Lower leg skin (tissue), 4 donors: ENCODE measurements at regions not wholly inside any gene's neighbourhood (a gene's known extent, or its start where the extent isn't known, plus 50 kb on each side); places are given as distances from the start of the nearest gene placed in this dataset.

ENCODE experiments used
- DNase-seq, 2 donors: peaks; one replicate each; pipeline ENCODE4 v3.0.0-alpha.2; 2019; ENCODE audit warnings: low spot score in 2 of 2
- H3K4me3 ChIP-seq: fragments of 200-600 bp; sonication (generic); 2 replicates; pipeline ENCODE4 v1.5.1; 2017; ENCODE audit warnings: mild to moderate bottlenecking, low read depth; ENCODE audit not compliant: poor library complexity, severe bottlenecking
- POLR2A ChIP-seq, 2 donors: fragments of 450-650 bp; IDR thresholded peaks; one replicate each; pipeline ENCODE4 v1.6.1; 2016 to 2017; ENCODE audit warnings: antibody characterized with exemption in 2 of 2, mild to moderate bottlenecking in 1 of 2, moderate library complexity in 1 of 2
- WGBS, 2 donors: methylation state at CpG; one replicate each; pipeline ENCODE4 v1.1.5; 2018; 5-methylcytosine and 5-hydroxymethylcytosine counted together
- intact Hi-C: fragments of 100-400 bp; cut with DNase I; formaldehyde crosslinking; loops from one replicate; pipeline ENCODE4 v1.15.0; 2023; ENCODE audit warnings: low total_unique reads
- TF ChIP-seq, protein P1 (sequence below), 3 donors: fragments of 450-650 bp; IDR thresholded peaks; one replicate each; pipeline ENCODE4 v1.5.1; 2016; ENCODE audit warnings: antibody characterized with exemption in 3 of 3, mild to moderate bottlenecking in 3 of 3, moderate library complexity in 2 of 3

DNA sequence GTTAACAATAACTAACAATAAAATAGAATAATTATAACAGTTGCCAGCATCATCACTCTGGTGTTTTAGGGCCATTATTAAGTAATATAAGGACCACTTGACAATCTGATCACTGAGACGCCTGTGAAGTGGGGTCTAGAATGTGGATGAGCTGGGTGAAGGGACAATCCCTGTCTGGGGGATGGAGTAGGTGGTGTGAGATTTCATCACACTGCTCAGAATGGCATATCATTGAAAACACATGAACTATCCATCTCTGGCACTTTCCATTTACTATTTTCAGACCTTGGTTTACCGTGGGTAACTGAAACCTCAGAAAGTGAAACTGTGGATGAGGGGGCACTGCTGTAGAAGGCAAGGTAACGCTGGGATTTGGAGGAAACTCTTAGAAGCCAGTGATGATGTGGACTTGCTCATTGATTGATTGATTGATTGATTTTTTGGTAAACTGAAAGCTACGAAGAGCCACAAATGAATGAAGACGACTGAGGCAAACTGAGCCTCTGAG is 204.4 kb upstream of the TWIST2 start:
- TF ChIP-seq POLR2A (IDR thresholded peaks at IDR 0.05) = no peak
- TF ChIP-seq, protein P1, sequence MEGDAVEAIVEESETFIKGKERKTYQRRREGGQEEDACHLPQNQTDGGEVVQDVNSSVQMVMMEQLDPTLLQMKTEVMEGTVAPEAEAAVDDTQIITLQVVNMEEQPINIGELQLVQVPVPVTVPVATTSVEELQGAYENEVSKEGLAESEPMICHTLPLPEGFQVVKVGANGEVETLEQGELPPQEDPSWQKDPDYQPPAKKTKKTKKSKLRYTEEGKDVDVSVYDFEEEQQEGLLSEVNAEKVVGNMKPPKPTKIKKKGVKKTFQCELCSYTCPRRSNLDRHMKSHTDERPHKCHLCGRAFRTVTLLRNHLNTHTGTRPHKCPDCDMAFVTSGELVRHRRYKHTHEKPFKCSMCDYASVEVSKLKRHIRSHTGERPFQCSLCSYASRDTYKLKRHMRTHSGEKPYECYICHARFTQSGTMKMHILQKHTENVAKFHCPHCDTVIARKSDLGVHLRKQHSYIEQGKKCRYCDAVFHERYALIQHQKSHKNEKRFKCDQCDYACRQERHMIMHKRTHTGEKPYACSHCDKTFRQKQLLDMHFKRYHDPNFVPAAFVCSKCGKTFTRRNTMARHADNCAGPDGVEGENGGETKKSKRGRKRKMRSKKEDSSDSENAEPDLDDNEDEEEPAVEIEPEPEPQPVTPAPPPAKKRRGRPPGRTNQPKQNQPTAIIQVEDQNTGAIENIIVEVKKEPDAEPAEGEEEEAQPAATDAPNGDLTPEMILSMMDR (IDR thresholded peaks at IDR 0.05) = no peak
- DNase-seq = peak in 1 of 2 donors; percentile 37
- intact Hi-C loops = no loop called here
- WGBS, 2 donors = 87 to 89% methylated on average over 5 of the region's 5 CpGs
- no peak overlapping the region for H3K4me3 ChIP-seq

DNA sequence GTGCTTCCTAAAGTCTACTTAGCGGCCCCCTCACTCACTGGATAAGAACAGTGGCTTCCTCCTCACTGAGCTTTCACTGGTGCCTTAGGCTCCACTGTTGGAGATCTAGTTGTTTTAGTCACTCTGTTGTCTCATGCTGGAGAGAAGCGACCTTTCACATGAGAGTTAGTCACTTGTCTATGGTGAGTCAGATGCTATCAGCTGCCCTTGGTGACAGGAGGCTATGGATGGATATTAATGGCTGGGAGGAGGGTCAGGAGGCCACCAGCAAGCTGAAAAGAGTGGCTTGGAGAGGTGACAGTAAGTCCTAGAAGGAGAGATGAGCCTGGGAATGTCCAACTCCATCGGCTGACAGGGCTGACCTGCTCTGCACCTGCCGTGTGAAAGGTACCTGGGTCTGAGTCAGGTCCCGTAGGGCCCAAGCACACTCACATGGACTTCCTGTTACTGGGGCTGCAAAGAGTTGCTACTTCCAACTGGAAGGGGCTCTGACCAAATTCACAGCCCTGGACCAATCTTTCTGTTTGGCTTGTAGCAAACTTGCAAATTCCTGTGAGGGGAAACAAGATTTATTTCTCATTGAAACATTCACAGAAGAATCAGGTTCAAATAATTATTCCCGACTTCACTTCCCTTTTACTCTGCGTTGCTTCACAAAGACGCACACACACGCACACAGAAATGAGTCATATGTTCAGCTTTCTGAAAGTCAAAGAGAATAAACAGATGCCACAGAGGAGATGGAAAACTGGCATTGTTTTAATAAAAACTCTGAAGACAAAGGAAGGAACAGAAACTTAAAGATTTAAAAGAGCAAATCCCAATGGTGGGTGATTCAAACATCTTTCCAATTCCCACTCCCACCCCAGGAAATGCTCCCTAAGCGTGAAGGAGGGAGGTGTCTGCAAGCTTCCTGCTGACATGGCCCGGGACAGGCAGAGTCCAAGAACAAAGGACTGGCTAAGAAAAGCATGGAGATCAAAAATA is 203.5 kb upstream of the TWIST2 start:
- TF ChIP-seq, protein P1 (IDR thresholded peaks at IDR 0.05) = no peak
- no peak for TF ChIP-seq POLR2A (IDR thresholded peaks at IDR 0.05)
- DNase-seq = peak; percentile 63 to 85
- intact Hi-C loops = no loop called here
- 46 to 53% methylated on average over 11 of the region's 11 CpGs for WGBS, 2 donors
- H3K4me3 ChIP-seq = no peak overlapping the region

DNA sequence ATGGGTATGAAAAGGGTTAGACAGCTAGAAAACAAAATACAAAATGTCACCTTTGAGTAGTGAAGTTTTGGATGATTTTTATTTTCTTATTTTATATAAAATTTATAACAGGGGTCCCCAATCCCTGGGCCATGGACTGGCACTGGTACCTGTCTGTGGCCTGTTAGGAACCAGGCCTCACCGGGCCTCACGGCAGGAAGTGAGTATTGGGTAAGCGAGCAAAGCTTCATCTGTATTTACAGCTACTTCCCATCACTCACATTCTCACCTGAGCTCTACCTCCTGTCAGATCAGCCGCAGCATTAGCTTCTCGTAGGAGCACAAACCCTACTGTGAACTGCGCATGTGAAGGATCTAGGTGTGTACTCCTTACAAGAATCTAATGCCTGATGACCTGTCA is 202.8 kb upstream of the TWIST2 start:
- TF ChIP-seq, protein P1 (IDR thresholded peaks at IDR 0.05) = no peak
- no peak for TF ChIP-seq POLR2A (IDR thresholded peaks at IDR 0.05)
- WGBS, 2 donors = 84 to 87% methylated on average over 6 of the region's 6 CpGs
- intact Hi-C loops = no loop called here
- peak; percentile 6 to 71 for DNase-seq
- H3K4me3 ChIP-seq = no peak overlapping the region

DNA sequence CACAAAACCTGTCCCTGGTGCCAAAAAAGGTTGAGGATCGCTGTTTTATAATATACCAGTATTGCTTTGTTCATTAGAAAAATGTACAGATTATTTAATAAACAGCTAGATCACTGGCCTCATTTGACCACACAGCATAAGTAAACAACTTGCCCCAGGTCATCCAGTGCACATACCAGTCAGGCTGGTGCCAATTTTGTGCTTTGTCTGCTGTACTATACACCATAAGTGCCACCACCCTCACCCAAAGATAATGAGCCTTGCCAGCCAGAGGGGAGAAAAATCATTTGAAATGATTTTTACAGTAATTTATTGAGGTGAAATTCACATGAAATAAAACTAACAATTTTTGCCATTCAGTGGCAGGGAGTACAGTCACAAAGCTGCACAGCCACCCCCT is 202.2 kb upstream of the TWIST2 start:
- H3K4me3 ChIP-seq = no peak overlapping the region
- 96 to 97% methylated on average over 1 of the region's 1 CpG for WGBS, 2 donors
- no peak for DNase-seq
- TF ChIP-seq POLR2A (IDR thresholded peaks at IDR 0.05) = no peak
- TF ChIP-seq, protein P1 (IDR thresholded peaks at IDR 0.05) = no peak
- intact Hi-C loops = no loop called here

DNA sequence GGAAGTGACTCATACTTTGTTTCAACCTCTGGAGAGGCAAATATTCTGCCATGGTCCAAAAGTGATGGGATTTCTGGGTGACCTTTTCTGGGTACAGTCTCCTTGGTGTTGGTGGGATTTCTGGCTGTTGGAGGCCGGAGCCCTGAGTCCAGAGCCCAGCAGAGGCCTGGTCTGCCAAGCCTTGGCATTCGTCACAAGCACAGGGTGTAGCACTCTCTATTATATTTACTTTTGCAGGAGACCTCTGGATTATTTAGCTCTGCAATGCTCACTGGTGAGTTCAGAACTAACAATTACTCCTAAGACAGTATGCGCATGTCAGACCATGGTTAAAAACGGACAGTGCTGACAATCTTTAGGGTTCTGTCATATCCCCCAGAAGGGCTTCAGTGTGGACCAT is 201.6 kb upstream of the TWIST2 start:
- TF ChIP-seq, protein P1 (IDR thresholded peaks at IDR 0.05) = no peak
- TF ChIP-seq POLR2A (IDR thresholded peaks at IDR 0.05) = no peak
- peak in 1 of 2 donors; percentile 4 for DNase-seq
- intact Hi-C loops = no loop called here
- WGBS, 2 donors = 71 to 76% methylated on average over 4 of the region's 4 CpGs
- no peak overlapping the region for H3K4me3 ChIP-seq
